GM19455 (cell line): ENCODE measurements at regions not wholly inside any gene's neighbourhood (a gene's known extent, or its start where the extent isn't known, plus 50 kb on each side); places are given as distances from the start of the nearest gene placed in this dataset.
A peak's percentile ranks its signal among the peaks of the same experiment; 100 is the strongest.
"Not testable (repeated sequence)": the region's sequence is repeated elsewhere in the genome, so short reads cannot be mapped to it uniquely, and the experiment has no call there.

Experiments used
- ATAC-seq: cut with Tn5 transposase; IDR thresholded peaks from one replicate; pipeline ENCODE4 v1.9.1; 2021; ENCODE audit not compliant: unreplicated experiment

GRCh38 chr4:18630218-18631110 is 608.9 kb upstream of the LCORL start:
- ATAC-seq = no peak

GRCh38 chr4:18627447-18628005 is 606.0 kb upstream of the LCORL start:
- no peak for ATAC-seq

GRCh38 chr4:18626996-18627395 is 605.4 kb upstream of the LCORL start:
- no peak for ATAC-seq

GRCh38 chr4:18626366-18626765 is 604.8 kb upstream of the LCORL start:
- no peak for ATAC-seq

- ATAC-seq = no peak
Measured at GRCh38 chr4:18621186-18621585, 599.6 kb upstream of the LCORL start.

GRCh38 chr4:18616720-18617119 is 595.2 kb upstream of the LCORL start:
- no peak for ATAC-seq

- no peak for ATAC-seq
Measured at GRCh38 chr4:18611026-18611425, 589.5 kb upstream of the LCORL start.

- ATAC-seq = no peak
Measured at GRCh38 chr4:18608908-18609533, 587.5 kb upstream of the LCORL start.

GRCh38 chr4:18602610-18603009 is 581.1 kb upstream of the LCORL start:
- not testable (repeated sequence) for ATAC-seq

GRCh38 chr4:18593297-18594002 is 571.9 kb upstream of the LCORL start:
- peak; percentile 86 for ATAC-seq

GRCh38 chr4:18582841-18583240 is 561.3 kb upstream of the LCORL start:
- no peak for ATAC-seq

GRCh38 chr4:18578307-18578706 is 556.8 kb upstream of the LCORL start:
- ATAC-seq = no peak

GRCh38 chr4:18572481-18572880 is 550.9 kb upstream of the LCORL start:
- no peak for ATAC-seq

- no peak for ATAC-seq
Measured at GRCh38 chr4:18571301-18571761, 549.8 kb upstream of the LCORL start.

GRCh38 chr4:18570370-18570769 is 548.8 kb upstream of the LCORL start:
- no peak for ATAC-seq

- ATAC-seq = no peak
Measured at GRCh38 chr4:18568600-18568999, 547.0 kb upstream of the LCORL start.

GRCh38 chr4:18566970-18567799 is 545.6 kb upstream of the LCORL start:
- no peak for ATAC-seq

GRCh38 chr4:18559492-18559891 is 537.9 kb upstream of the LCORL start:
- ATAC-seq = no peak

GRCh38 chr4:18556402-18556801 is 534.8 kb upstream of the LCORL start:
- no peak for ATAC-seq

- no peak for ATAC-seq
Measured at GRCh38 chr4:18540349-18540748, 518.8 kb upstream of the LCORL start.
